ENCODE measurements at regions not wholly inside any gene's neighbourhood (a gene's known extent, or its start where the extent isn't known, plus 50 kb on each side); places are given as distances from the start of the nearest gene placed in this dataset.

- no peaks in the 10 kb centered on the region for H3K27me3 ChIP-seq (ENCODE audit: low read depth)
- in situ Hi-C loops (cut with MboI; ENCODE audit: low sequenced_read_pairs), result no loop called here
- no peak overlapping the region for H3K4me3 ChIP-seq
- H3K9me3 ChIP-seq, result no peaks in the 10 kb centered on the region
- peaks cover 8% of the 10 kb centered on the region for H3K4me1 ChIP-seq
- H3K36me3 ChIP-seq (replicated peaks), result no peaks in the 10 kb centered on the region
- no peak for DNase-seq (ENCODE audit: low spot score in 2 of 2)
Measured at GRCh38 chr2:188209218-188209617, 82.5 kb upstream of the GULP1 start.

- Histone ChIP-seq H3K4me3 (no peak overlapping the region), H3K4me1 (no peaks in the 10 kb centered on the region), H3K9me3 (no peaks in the 10 kb centered on the region), H3K27me3 (ENCODE audit: low read depth) (no peaks in the 10 kb centered on the region), H3K36me3 (replicated peaks) (no peaks in the 10 kb centered on the region)
- DNase-seq (ENCODE audit: low spot score in 2 of 2), result no peak
- in situ Hi-C loops (cut with MboI; ENCODE audit: low sequenced_read_pairs), result no loop called here
Measured at GRCh38 chr2:188217264-188217663, 74.4 kb upstream of the GULP1 start.

GRCh38 chr2:188219541-188219940 is 72.1 kb upstream of the GULP1 start:
- Histone ChIP-seq H3K9me3 (no peaks in the 10 kb centered on the region), H3K4me1 (no peaks in the 10 kb centered on the region), H3K36me3 (replicated peaks) (no peaks in the 10 kb centered on the region), H3K4me3 (no peak overlapping the region), H3K27me3 (ENCODE audit: low read depth) (no peaks in the 10 kb centered on the region)
- in situ Hi-C loops (cut with MboI; ENCODE audit: low sequenced_read_pairs), result no loop called here
- DNase-seq (ENCODE audit: low spot score in 2 of 2), result no peak

GRCh38 chr2:188220535-188220934 is 71.1 kb upstream of the GULP1 start:
- H3K4me3 ChIP-seq, result no peak overlapping the region
- in situ Hi-C loops (cut with MboI; ENCODE audit: low sequenced_read_pairs), result no loop called here
- no peaks in the 10 kb centered on the region for H3K36me3 ChIP-seq (replicated peaks)
- H3K27me3 ChIP-seq (ENCODE audit: low read depth), result no peaks in the 10 kb centered on the region
- no peaks in the 10 kb centered on the region for H3K4me1 ChIP-seq
- DNase-seq (ENCODE audit: low spot score in 2 of 2), result no peak
- no peaks in the 10 kb centered on the region for H3K9me3 ChIP-seq

- DNase-seq (ENCODE audit: low spot score in 2 of 2), result no peak
- no peaks in the 10 kb centered on the region for H3K36me3 ChIP-seq (replicated peaks)
- no peaks in the 10 kb centered on the region for H3K4me1 ChIP-seq
- H3K4me3 ChIP-seq, result no peak overlapping the region
- 0 out of 2 replicates have a peak, but pooled peaks cover 2% of the 10 kb centered on the region for H3K9me3 ChIP-seq
- no peaks in the 10 kb centered on the region for H3K27me3 ChIP-seq (ENCODE audit: low read depth)
- in situ Hi-C loops (cut with MboI; ENCODE audit: low sequenced_read_pairs), result no loop called here
Measured at GRCh38 chr2:188227713-188228112, 64.0 kb upstream of the GULP1 start.

GRCh38 chr2:188235364-188235763 is 56.3 kb upstream of the GULP1 start:
- Histone ChIP-seq H3K36me3 (replicated peaks) (no peaks in the 10 kb centered on the region), H3K4me3 (no peak overlapping the region), H3K4me1 (no peaks in the 10 kb centered on the region), H3K27me3 (ENCODE audit: low read depth) (no peaks in the 10 kb centered on the region), H3K9me3 (0 out of 2 replicates have a peak, but pooled peaks cover 2% of the 10 kb centered on the region)
- no peak for DNase-seq (ENCODE audit: low spot score in 2 of 2)
- in situ Hi-C loops (cut with MboI; ENCODE audit: low sequenced_read_pairs), result no loop called here

- no peaks in the 10 kb centered on the region for H3K9me3 ChIP-seq
- no peak for DNase-seq (ENCODE audit: low spot score in 2 of 2)
- no peaks in the 10 kb centered on the region for H3K4me1 ChIP-seq
- H3K36me3 ChIP-seq (replicated peaks), result no peaks in the 10 kb centered on the region
- no peaks in the 10 kb centered on the region for H3K27me3 ChIP-seq (ENCODE audit: low read depth)
- no peak overlapping the region for H3K4me3 ChIP-seq
- in situ Hi-C loops (cut with MboI; ENCODE audit: low sequenced_read_pairs), result no loop called here
Measured at GRCh38 chr2:188238386-188238785, 53.3 kb upstream of the GULP1 start.
